Lower leg skin (tissue), 4 donors: ENCODE measurements at regions not wholly inside any gene's neighbourhood (a gene's known extent, or its start where the extent isn't known, plus 50 kb on each side); places are given as distances from the start of the nearest gene placed in this dataset.
"Not testable (repeated sequence)": the region's sequence is repeated elsewhere in the genome, so short reads cannot be mapped to it uniquely, and the experiment has no call there.

ENCODE experiments used
- DNase-seq, 2 donors: peaks; one replicate each; pipeline ENCODE4 v3.0.0-alpha.2; 2019; ENCODE audit warnings: low spot score in 2 of 2
- H3K4me3 ChIP-seq: fragments of 200-600 bp; sonication (generic); 2 replicates; pipeline ENCODE4 v1.5.1; 2017; ENCODE audit warnings: mild to moderate bottlenecking, low read depth; ENCODE audit not compliant: poor library complexity, severe bottlenecking
- CTCF ChIP-seq, 3 donors: fragments of 450-650 bp; IDR thresholded peaks; one replicate each; pipeline ENCODE4 v1.5.1; 2016; ENCODE audit warnings: antibody characterized with exemption in 3 of 3, mild to moderate bottlenecking in 3 of 3, moderate library complexity in 2 of 3
- POLR2A ChIP-seq, 2 donors: fragments of 450-650 bp; IDR thresholded peaks; one replicate each; pipeline ENCODE4 v1.6.1; 2016 to 2017; ENCODE audit warnings: antibody characterized with exemption in 2 of 2, mild to moderate bottlenecking in 1 of 2, moderate library complexity in 1 of 2
- WGBS, 2 donors: methylation state at CpG; one replicate each; pipeline ENCODE4 v1.1.5; 2018; 5-methylcytosine and 5-hydroxymethylcytosine counted together
- intact Hi-C: fragments of 100-400 bp; cut with DNase I; formaldehyde crosslinking; loops from one replicate; pipeline ENCODE4 v1.15.0; 2023; ENCODE audit warnings: low total_unique reads

- H3K4me3 ChIP-seq, result no peak overlapping the region
- no peak for DNase-seq
- WGBS, 2 donors, result 77 to 86% methylated on average over 3 of the region's 3 CpGs
- intact Hi-C loops, result no loop called here
- TF ChIP-seq POLR2A (IDR thresholded peaks at IDR 0.05) (no peak), CTCF (IDR thresholded peaks at IDR 0.05) (no peak)
These were observed 71.5 kb upstream of the SSTR4 start for GRCh38 chr20:22963581-22963980.

GRCh38 chr20:22966787-22967464, 68.2 kb upstream of the SSTR4 start:
- TF ChIP-seq POLR2A (IDR thresholded peaks at IDR 0.05) (no peak), CTCF (IDR thresholded peaks at IDR 0.05) (no peak)
- no peak overlapping the region for H3K4me3 ChIP-seq
- 51 to 58% methylated on average over 4 of the region's 4 CpGs for WGBS, 2 donors
- DNase-seq, result no peak
- intact Hi-C loops, result no loop called here

- DNase-seq, H3K4me3 ChIP-seq, intact Hi-C loops: not testable (repeated sequence)
- WGBS, 2 donors, result 64 to 66% methylated on average over 2 of the region's 2 CpGs
These were observed 67.4 kb upstream of the SSTR4 start for GRCh38 chr20:22967706-22968105.

GRCh38 chr20:22969031-22969430, 66.1 kb upstream of the SSTR4 start:
- DNase-seq, H3K4me3 ChIP-seq, intact Hi-C loops: not testable (repeated sequence)
- 85 to 86% methylated on average over 1 of the region's 1 CpG for WGBS, 2 donors

GRCh38 chr20:22971077-22971476, 64.0 kb upstream of the SSTR4 start:
- whole genome bisulfite sequencing, 2 donors, result 78 to 82% methylated on average over 2 of the region's 2 CpGs
- intact Hi-C loops, DNase-seq, H3K4me3 ChIP-seq: not testable (repeated sequence)

- TF ChIP-seq CTCF (IDR thresholded peaks at IDR 0.05) (no peak), POLR2A (IDR thresholded peaks at IDR 0.05) (no peak)
- intact Hi-C loops, result no loop called here
- WGBS, 2 donors, result 15 to 22% methylated on average over 1 of the region's 1 CpG
- H3K4me3 ChIP-seq, result no peak overlapping the region
- no peak for DNase-seq
These were observed 60.8 kb upstream of the SSTR4 start for GRCh38 chr20:22974354-22974753.

GRCh38 chr20:22977047-22977785, 57.9 kb upstream of the SSTR4 start:
- no peak overlapping the region for H3K4me3 ChIP-seq
- DNase-seq, result peak in 1 of 2 donors; percentile 63
- intact Hi-C loops, result no loop called here
- 29 to 33% methylated on average over 4 of the region's 4 CpGs for WGBS, 2 donors
- no peak for TF ChIP-seq CTCF (IDR thresholded peaks at IDR 0.05)
- TF ChIP-seq POLR2A (IDR thresholded peaks at IDR 0.05), result no peak
